Gastrocnemius medialis (tissue), 4 donors: ENCODE measurements at regions not wholly inside any gene's neighbourhood (a gene's known extent, or its start where the extent isn't known, plus 50 kb on each side); places are given as distances from the start of the nearest gene placed in this dataset.

ENCODE experiments used
- ATAC-seq, 2 donors: fragments of 150-250 bp; one replicate each; pipeline ENCODE4 v1.9.1; 2016
- DNase-seq, 2 donors: peaks; one replicate each; pipeline ENCODE4 v3.0.0-alpha.2; 2019
- H3K27ac ChIP-seq, 4 donors: fragments of 200-600 bp; sonication (generic); 1 replicate in 1 of 4; 2 replicates in 3 of 4; pipeline ENCODE4 v1.5.1; 2016 to 2018; ENCODE audit warnings: mild to moderate bottlenecking in 2 of 4, moderate library complexity in 1 of 4
- H3K27me3 ChIP-seq, 3 donors: fragments of 200-600 bp; sonication (generic) in 2 of 3; 1 replicate in 1 of 3; 2 replicates in 2 of 3; pipeline versions ENCODE4 v1.5.1 to v1.6.0; 2016 to 2019; ENCODE audit warnings: mild to moderate bottlenecking in 1 of 3, moderate library complexity in 1 of 3
- H3K36me3 ChIP-seq, 2 donors: fragments of 200-600 bp; sonication (generic) in 1 of 2; one replicate each; pipeline ENCODE4 v1.5.1; 2017 to 2018
- H3K4me1 ChIP-seq, 2 donors: fragments of 200-600 bp; sonication (generic) in 1 of 2; one replicate each; pipeline ENCODE4 v1.5.1; 2016 to 2017; ENCODE audit warnings: mild to moderate bottlenecking in 2 of 2
- H3K4me3 ChIP-seq, 4 donors: fragments of 200-600 bp; sonication (generic) in 3 of 4; 1 replicate in 1 of 4; 2 replicates in 3 of 4; pipeline ENCODE4 v1.5.1; 2016 to 2019; ENCODE audit warnings: mild to moderate bottlenecking in 2 of 4
- H3K9me3 ChIP-seq, 3 donors: fragments of 200-600 bp; sonication (generic) in 2 of 3; 1 replicate in 1 of 3; 2 replicates in 2 of 3; pipeline ENCODE4 v1.5.1; 2016 to 2019
- CTCF ChIP-seq, 5 experiments: fragments of 450-650 bp in 3 of 5; fragments of 200-600 bp in 2 of 5; sonication (generic) in 2 of 5; IDR thresholded peaks in 4 of 5; conservative IDR thresholded peaks in 1 of 5; 1 replicate in 4 of 5; 2 replicates in 1 of 5; pipeline ENCODE4 v1.5.1; 2016 to 2019; ENCODE audit warnings: antibody characterized with exemption in 5 of 5, mild to moderate bottlenecking in 3 of 5, moderate library complexity in 3 of 5
- POLR2A ChIP-seq, 2 donors: fragments of 450-650 bp; IDR thresholded peaks; one replicate each; pipeline ENCODE4 v1.6.1; 2017; ENCODE audit warnings: antibody characterized with exemption in 2 of 2, mild to moderate bottlenecking in 2 of 2, moderate library complexity in 2 of 2
- in situ Hi-C, 4 donors: fragments of 200-750 bp; cut with MboI; loops; one replicate each; pipeline versions ENCODE4 v1.15.0 to v1.8.0; 2017; ENCODE audit warnings: low sequenced_read_pairs in 4 of 4
- intact Hi-C: fragments of 100-400 bp; cut with DNase I; formaldehyde crosslinking; loops from one replicate; pipeline ENCODE4 v1.15.1; 2023; ENCODE audit warnings: low total_unique reads

- H3K36me3 ChIP-seq: no peaks in the 10 kb centered on the region
- no peak overlapping the region for H3K4me3 ChIP-seq
- in situ Hi-C loops: loop anchor here in 3 of 4 donors (5.0 to 10.0 kb wide), 3 partner anchors 262 to 374 kb away; no protein-coding TSS in a partner anchor
- H3K27me3 ChIP-seq: peaks cover 0 to 2% (median 0%) of the 10 kb centered on the region in 3 donors
- peaks cover 0 to 3% of the 10 kb centered on the region in 2 donors for H3K4me1 ChIP-seq
- no peaks in the 10 kb centered on the region for H3K9me3 ChIP-seq
- ATAC-seq (no peak), DNase-seq (no peak)
- intact Hi-C loops: no loop called here
- H3K27ac ChIP-seq: no peak overlapping the region
- no peak for TF ChIP-seq POLR2A (IDR thresholded peaks at IDR 0.05)
- no peak for TF ChIP-seq CTCF (IDR thresholded peaks at IDR 0.05 in 4 of 5, conservative IDR thresholded peaks at IDR 0.05 in 1 of 5)
These were observed 67.6 kb upstream of the CES5A start for GRCh38 chr16:55942821-55943220.

GRCh38 chr16:55941552-55941951, 66.4 kb upstream of the CES5A start:
- DNase-seq (no peak), ATAC-seq (no peak)
- Histone ChIP-seq H3K36me3 (no peaks in the 10 kb centered on the region), H3K4me1 (peaks cover 0 to 3% of the 10 kb centered on the region in 2 donors), H3K27me3 (peaks cover 0 to 2% (median 0%) of the 10 kb centered on the region in 3 donors), H3K4me3 (no peak overlapping the region), H3K9me3 (no peaks in the 10 kb centered on the region), H3K27ac (no peak overlapping the region)
- TF ChIP-seq CTCF (IDR thresholded peaks at IDR 0.05 in 4 of 5, conservative IDR thresholded peaks at IDR 0.05 in 1 of 5): no peak
- TF ChIP-seq POLR2A (IDR thresholded peaks at IDR 0.05): no peak
- intact Hi-C loops: no loop called here
- in situ Hi-C loops: loop anchor here in 3 of 4 donors (5.0 to 10.0 kb wide), 3 partner anchors 263 to 376 kb away; no protein-coding TSS in a partner anchor

DNA sequence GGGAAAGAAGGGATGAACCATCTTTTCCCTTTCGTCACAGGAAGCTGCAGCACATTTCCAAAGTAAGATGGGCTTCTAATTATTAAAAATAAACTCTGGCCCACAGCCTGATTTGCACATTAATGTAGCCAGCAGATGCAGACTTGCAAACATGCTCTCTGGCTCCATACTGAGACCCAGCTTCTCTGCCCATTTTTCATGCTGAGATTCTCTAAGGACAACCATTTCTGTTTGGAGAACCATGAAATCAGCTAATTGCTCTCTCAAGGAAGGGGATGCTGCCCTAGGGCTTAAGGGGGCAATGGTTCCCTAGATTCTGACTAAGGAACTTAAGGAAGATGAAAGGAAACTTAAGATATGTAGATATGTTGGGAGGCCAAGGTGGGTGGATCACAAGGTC, 63.0 kb upstream of the CES5A start:
- Histone ChIP-seq H3K4me1 (no peaks in the 10 kb centered on the region), H3K36me3 (no peaks in the 10 kb centered on the region), H3K27ac (no peak overlapping the region), H3K9me3 (no peaks in the 10 kb centered on the region), H3K27me3 (peaks cover 0 to 2% (median 0%) of the 10 kb centered on the region in 3 donors), H3K4me3 (no peak overlapping the region)
- in situ Hi-C loops (no loop called here), intact Hi-C loops (no loop called here)
- TF ChIP-seq CTCF (IDR thresholded peaks at IDR 0.05 in 4 of 5, conservative IDR thresholded peaks at IDR 0.05 in 1 of 5) (no peak), POLR2A (IDR thresholded peaks at IDR 0.05) (no peak)
- ATAC-seq (no peak), DNase-seq (no peak)

DNA sequence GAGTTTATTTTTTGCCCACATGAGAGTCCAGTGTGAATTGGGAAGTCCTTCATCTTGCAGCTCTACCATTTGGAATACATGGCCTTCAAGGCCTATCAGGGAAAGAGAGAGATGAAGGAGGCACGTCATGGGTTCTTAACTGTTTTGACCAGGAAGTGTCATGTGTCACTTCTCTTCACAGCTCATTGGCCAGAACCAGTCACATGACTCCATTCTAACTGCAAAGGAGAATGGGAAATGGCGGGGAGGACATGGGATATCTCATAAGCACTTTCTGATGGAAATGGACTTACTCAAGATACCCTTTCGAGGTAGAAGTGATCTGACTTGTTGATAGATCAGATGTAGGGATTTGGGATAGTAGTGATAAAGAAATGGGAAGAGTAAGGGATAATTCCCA, 57.9 kb upstream of the CES5A start:
- in situ Hi-C loops: no loop called here

More for the DNA sequence above, 57.9 kb upstream of the CES5A start:
- no peaks in the 10 kb centered on the region for H3K4me1 ChIP-seq
- no peak overlapping the region for H3K4me3 ChIP-seq
- no peak overlapping the region for H3K27ac ChIP-seq
- H3K36me3 ChIP-seq: no peaks in the 10 kb centered on the region
- intact Hi-C loops: loop anchor here (5.0 kb wide), 1 partner anchor 604 kb away; no protein-coding TSS in a partner anchor
- TF ChIP-seq CTCF (IDR thresholded peaks at IDR 0.05 in 4 of 5, conservative IDR thresholded peaks at IDR 0.05 in 1 of 5): no peak
- TF ChIP-seq POLR2A (IDR thresholded peaks at IDR 0.05): no peak
- no peaks in the 10 kb centered on the region for H3K27me3 ChIP-seq
- ATAC-seq (no peak), DNase-seq (no peak)
- no peaks in the 10 kb centered on the region for H3K9me3 ChIP-seq
